ENCODE measurements at regions not wholly inside any gene's neighbourhood (a gene's known extent, or its start where the extent isn't known, plus 50 kb on each side); places are given as distances from the start of the nearest gene placed in this dataset.

DNA sequence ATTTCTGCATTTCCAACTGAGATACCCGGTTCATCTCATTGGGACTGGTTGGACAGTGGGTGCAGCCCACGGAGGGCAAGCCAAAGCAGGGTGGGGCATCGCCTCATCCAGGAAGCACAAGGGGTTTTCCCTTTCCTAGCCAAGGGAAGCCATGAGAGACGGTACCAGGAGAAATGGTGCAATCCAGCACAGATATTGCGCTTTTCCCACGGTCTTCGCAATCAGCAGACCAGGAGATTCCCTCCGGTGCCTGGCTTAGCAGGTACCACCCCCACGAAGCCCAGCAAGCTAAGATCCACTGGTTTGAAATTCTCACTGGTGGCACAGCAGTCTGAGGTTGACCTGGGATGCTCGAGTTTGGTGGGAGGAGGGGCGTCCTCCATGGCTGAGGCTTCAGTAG, 527.0 kb downstream of the TLE1 start:
- TF ChIP-seq CTCF (IDR thresholded peaks at IDR 0.05 in 4 of 5, conservative IDR thresholded peaks at IDR 0.05 in 1 of 5) (no peak), POLR2A (IDR thresholded peaks at IDR 0.05) (no peak)
